ENCODE measurements at regions not wholly inside any gene's neighbourhood (a gene's known extent, or its start where the extent isn't known, plus 50 kb on each side); places are given as distances from the start of the nearest gene placed in this dataset.

DNA sequence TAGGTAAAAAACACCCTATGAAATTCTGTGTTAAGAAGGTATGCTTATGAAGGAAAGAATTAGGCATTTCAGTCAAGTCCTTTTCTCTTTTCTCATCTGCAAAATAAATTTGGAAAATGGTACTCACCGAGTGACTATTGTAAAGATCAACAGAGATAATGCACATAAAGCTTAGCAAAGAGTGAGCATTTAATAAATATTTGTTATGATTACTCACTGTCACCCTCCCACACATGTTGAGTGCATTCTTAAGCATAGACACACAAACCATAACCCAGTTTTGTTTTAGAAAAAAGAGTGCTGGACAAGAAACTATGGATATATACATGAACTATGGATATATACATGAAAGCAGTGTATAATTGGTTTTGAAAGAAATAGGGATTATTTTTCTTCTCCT is 54.7 kb upstream of the PRLR start:
- Histone ChIP-seq H3K4me3 (ENCODE audit: low read depth in 1 of 2, low read length in 2 of 2) (no peak overlapping the region), H3K9me3 (ENCODE audit: low read length) (no peaks in the 10 kb centered on the region), H3K27me3 (ENCODE audit: control insufficient read depth in 1 of 2, insufficient read depth in 2 of 2, low read length in 2 of 2) (no peaks in the 10 kb centered on the region), H3K4me1 (ENCODE audit: insufficient read depth, low read length) (no peaks in the 10 kb centered on the region), H3K36me3 (ENCODE audit: insufficient read depth, low read length) (no peaks in the 10 kb centered on the region), H3K9ac (ENCODE audit: low read length) (no peak overlapping the region), H3K27ac (ENCODE audit: low read depth, low read length) (no peak overlapping the region)

DNA sequence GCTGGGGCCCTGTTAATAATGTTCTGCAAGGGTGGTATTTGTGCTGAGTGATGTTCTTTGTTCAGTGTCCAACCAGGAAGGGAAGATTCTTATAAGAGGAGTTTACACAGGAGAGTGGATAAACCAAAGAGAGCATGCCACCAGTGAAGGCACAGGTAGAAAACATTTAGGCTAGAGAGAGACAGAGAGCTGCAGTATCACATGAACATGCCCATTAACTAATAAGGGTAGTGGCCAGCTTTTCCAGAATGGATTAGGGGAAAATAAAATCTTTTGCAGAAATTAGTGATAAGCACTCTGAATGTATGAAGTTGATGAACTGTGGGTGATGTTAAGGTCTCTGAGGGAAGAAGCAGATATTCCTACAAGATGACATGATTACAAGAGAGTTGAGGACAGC is 54.1 kb upstream of the PRLR start:
- H3K27me3 ChIP-seq (ENCODE audit: control insufficient read depth in 1 of 2, insufficient read depth in 2 of 2, low read length in 2 of 2), result no peaks in the 10 kb centered on the region
- no peaks in the 10 kb centered on the region for H3K4me1 ChIP-seq (ENCODE audit: insufficient read depth, low read length)
- H3K36me3 ChIP-seq (ENCODE audit: insufficient read depth, low read length), result no peaks in the 10 kb centered on the region
- H3K4me3 ChIP-seq (ENCODE audit: low read depth in 1 of 2, low read length in 2 of 2), result no peak overlapping the region
- no peak overlapping the region for H3K9ac ChIP-seq (ENCODE audit: low read length)
- H3K9me3 ChIP-seq (ENCODE audit: low read length), result no peaks in the 10 kb centered on the region
- H3K27ac ChIP-seq (ENCODE audit: low read depth, low read length), result no peak overlapping the region

DNA sequence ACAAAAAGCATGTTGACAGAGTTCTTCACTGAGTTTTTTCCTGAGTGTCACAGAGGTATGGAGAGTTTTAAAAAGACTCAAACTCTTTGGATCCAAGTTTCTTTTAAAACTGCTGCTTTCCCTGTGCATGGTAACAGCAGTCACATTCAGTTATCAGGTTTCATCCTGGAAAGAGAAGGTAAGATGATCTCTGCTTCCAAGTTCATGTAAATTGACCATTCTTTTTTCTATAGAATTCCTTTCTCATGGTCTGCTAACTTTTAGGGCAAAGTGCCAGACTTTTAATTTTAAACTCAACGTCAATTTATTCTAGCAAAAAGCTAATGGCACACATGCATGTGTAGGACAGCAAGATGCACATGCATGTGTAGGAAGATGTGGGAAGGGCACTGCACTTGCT is 52.5 kb upstream of the PRLR start:
- H3K4me3 ChIP-seq (ENCODE audit: low read depth in 1 of 2, low read length in 2 of 2), result no peak overlapping the region
- no peaks in the 10 kb centered on the region for H3K4me1 ChIP-seq (ENCODE audit: insufficient read depth, low read length)
- H3K27ac ChIP-seq (ENCODE audit: low read depth, low read length), result no peak overlapping the region
- H3K9me3 ChIP-seq (ENCODE audit: low read length), result no peaks in the 10 kb centered on the region
- no peaks in the 10 kb centered on the region for H3K27me3 ChIP-seq (ENCODE audit: control insufficient read depth in 1 of 2, insufficient read depth in 2 of 2, low read length in 2 of 2)
- H3K36me3 ChIP-seq (ENCODE audit: insufficient read depth, low read length), result no peaks in the 10 kb centered on the region
- H3K9ac ChIP-seq (ENCODE audit: low read length), result no peak overlapping the region

DNA sequence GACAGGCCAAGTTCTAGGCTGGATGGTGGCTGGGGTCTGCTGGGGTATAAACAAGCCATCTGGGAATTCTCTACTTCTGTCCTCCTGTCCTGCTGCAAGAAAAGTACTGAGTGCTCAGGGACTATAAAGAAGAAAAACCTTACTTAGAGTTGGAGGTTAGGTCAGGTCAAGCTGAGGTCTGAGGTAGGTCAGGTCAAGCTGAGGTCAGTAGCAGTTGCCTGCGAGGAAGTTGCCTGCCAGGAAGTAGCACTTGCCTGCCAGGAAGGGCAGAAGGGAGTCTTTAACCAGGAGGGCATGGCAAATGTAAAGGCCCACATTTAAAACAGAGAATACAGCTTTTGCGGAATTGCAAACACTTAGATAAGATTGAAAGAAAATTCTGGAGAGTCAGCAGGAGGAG is 51.3 kb upstream of the PRLR start:
- no peak overlapping the region for H3K9ac ChIP-seq (ENCODE audit: low read length)
- H3K27ac ChIP-seq (ENCODE audit: low read depth, low read length), result no peak overlapping the region
- H3K36me3 ChIP-seq (ENCODE audit: insufficient read depth, low read length), result no peaks in the 10 kb centered on the region
- no peaks in the 10 kb centered on the region for H3K9me3 ChIP-seq (ENCODE audit: low read length)
- H3K4me1 ChIP-seq (ENCODE audit: insufficient read depth, low read length), result no peaks in the 10 kb centered on the region
- no peak overlapping the region for H3K4me3 ChIP-seq (ENCODE audit: low read depth in 1 of 2, low read length in 2 of 2)
- no peaks in the 10 kb centered on the region for H3K27me3 ChIP-seq (ENCODE audit: control insufficient read depth in 1 of 2, insufficient read depth in 2 of 2, low read length in 2 of 2)

Data from muscle layer of colon (tissue), 2 donors.